ENCODE measurements at regions not wholly inside any gene's neighbourhood (a gene's known extent, or its start where the extent isn't known, plus 50 kb on each side); places are given as distances from the start of the nearest gene placed in this dataset.

DNA sequence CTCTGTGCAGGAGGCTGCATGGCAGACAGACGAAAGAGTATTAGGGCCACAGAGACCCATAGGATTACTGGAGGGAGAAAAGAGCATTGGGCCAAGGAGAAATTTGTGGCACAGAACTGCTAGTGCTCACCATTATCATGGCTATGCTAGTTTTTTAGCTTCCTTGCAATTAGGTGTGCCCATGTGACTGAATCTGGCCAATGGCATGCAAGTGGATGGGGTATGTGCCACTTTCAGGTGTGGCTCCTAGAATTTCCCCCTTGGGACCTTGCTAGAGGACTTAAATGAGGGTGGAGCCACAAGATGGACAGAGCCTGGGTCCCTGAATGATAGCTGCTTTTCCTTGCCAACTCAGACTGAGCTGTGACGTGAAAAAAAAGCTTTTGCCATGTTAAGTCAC, 73.9 kb upstream of the TENM4 start:
- H3K36me3 ChIP-seq (ENCODE audit: control insufficient read depth, insufficient read depth, low read length), result no peaks in the 10 kb centered on the region
- H3K27me3 ChIP-seq (ENCODE audit: control insufficient read depth, insufficient read depth, low read length), result no peaks in the 10 kb centered on the region; the same call in 1 of the 2 replicates
- no peak for DNase-seq (ENCODE audit: low read depth)
- POLR2A ChIA-PET, result no interaction called here
- TF ChIP-seq CTCF (IDR thresholded peaks at IDR 0.05; ENCODE audit: insufficient read depth, low read depth, low read length), result no peak
- CTCF ChIA-PET, result interaction anchor here (3.1 kb wide), 1 partner anchor 21 kb away, joined by 12 read pairs; no protein-coding TSS in a partner anchor
- H3K4me3 ChIP-seq (ENCODE audit: low read depth, low read length), result no peak overlapping the region

GRCh38 chr11:79514290-79514689, 73.5 kb upstream of the TENM4 start:
- POLR2A ChIA-PET, result no interaction called here
- CTCF ChIA-PET, result interaction anchor here (3.1 kb wide), 1 partner anchor 21 kb away, joined by 12 read pairs; no protein-coding TSS in a partner anchor
- H3K27me3 ChIP-seq (ENCODE audit: control insufficient read depth, insufficient read depth, low read length), result no peaks in the 10 kb centered on the region; the same call in 1 of the 2 replicates
- no peak overlapping the region for H3K4me3 ChIP-seq (ENCODE audit: low read depth, low read length)
- H3K36me3 ChIP-seq (ENCODE audit: control insufficient read depth, insufficient read depth, low read length), result no peaks in the 10 kb centered on the region
- no peak for DNase-seq (ENCODE audit: low read depth)
- no peak for TF ChIP-seq CTCF (IDR thresholded peaks at IDR 0.05; ENCODE audit: insufficient read depth, low read depth, low read length)

- ChIA-PET CTCF (interaction anchor here (1.0 to 3.1 kb wide), 2 partner anchors 20 to 684 kb away, joined by 3 to 12 read pairs; no protein-coding TSS in a partner anchor), POLR2A (no interaction called here)
- no peak for TF ChIP-seq CTCF (IDR thresholded peaks at IDR 0.05; ENCODE audit: insufficient read depth, low read depth, low read length)
- DNase-seq (ENCODE audit: low read depth), result no peak
- Histone ChIP-seq H3K27me3 (ENCODE audit: control insufficient read depth, insufficient read depth, low read length) (no peaks in the 10 kb centered on the region; the same call in 1 of the 2 replicates), H3K36me3 (ENCODE audit: control insufficient read depth, insufficient read depth, low read length) (no peaks in the 10 kb centered on the region), H3K4me3 (ENCODE audit: low read depth, low read length) (no peak overlapping the region)
Measured at GRCh38 chr11:79512706-79513469, 72.1 kb upstream of the TENM4 start.

DNA sequence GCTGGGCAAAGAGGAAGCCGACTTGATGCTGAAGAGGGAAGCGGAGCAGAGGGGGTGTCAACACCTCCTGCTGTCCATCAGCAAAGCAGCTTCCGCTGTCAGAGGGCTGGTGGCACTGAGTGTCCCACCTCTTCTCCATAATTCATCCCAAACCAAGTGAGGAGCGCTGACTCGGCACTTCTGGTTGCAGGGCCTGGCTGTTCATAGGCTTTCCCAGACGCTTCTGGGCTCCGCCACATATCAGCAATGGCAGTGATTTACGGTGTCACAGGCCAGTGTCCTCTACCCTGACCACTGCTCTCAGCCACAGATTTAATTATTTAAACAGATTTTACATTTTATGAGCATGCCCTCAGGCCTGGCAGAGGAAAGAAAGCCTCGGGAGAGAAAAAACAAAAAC, 70.1 kb upstream of the TENM4 start:
- no peak overlapping the region for H3K4me3 ChIP-seq (ENCODE audit: low read depth, low read length)
- POLR2A ChIA-PET, result no interaction called here
- no peak for DNase-seq (ENCODE audit: low read depth)
- no peaks in the 10 kb centered on the region for H3K36me3 ChIP-seq (ENCODE audit: control insufficient read depth, insufficient read depth, low read length)
- no peak for TF ChIP-seq CTCF (IDR thresholded peaks at IDR 0.05; ENCODE audit: insufficient read depth, low read depth, low read length)
- H3K27me3 ChIP-seq (ENCODE audit: control insufficient read depth, insufficient read depth, low read length), result no peaks in the 10 kb centered on the region; the same call in 1 of the 2 replicates
- CTCF ChIA-PET, result no interaction called here

DNA sequence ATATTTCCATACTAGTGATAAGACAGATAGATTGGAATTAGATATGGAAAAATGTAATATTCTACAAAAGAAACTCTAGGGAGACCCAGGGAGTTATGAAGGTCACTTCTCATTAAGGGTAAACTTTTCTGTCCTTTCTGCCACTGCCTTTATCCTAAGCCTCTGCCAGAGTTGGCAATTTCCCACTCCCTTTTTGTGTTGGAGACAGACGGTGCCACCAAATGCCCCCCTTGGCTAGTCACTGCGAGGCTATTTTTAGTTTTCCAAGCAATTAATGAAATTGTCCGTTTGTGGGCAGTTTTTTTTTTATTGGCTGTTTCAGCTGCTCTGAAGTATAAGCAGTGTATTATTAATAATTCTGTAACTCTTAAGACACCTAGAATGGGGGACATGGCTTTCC, 67.6 kb upstream of the TENM4 start:
- Histone ChIP-seq H3K27me3 (ENCODE audit: control insufficient read depth, insufficient read depth, low read length) (no peaks in the 10 kb centered on the region; the same call in 1 of the 2 replicates), H3K4me3 (ENCODE audit: low read depth, low read length) (no peak overlapping the region), H3K36me3 (ENCODE audit: control insufficient read depth, insufficient read depth, low read length) (no peaks in the 10 kb centered on the region)
- TF ChIP-seq CTCF (IDR thresholded peaks at IDR 0.05; ENCODE audit: insufficient read depth, low read depth, low read length), result no peak
- ChIA-PET CTCF (no interaction called here), POLR2A (no interaction called here)
- DNase-seq (ENCODE audit: low read depth), result no peak
